CD4-positive, alpha-beta T cell (primary cell): ENCODE measurements at regions not wholly inside any gene's neighbourhood (a gene's known extent, or its start where the extent isn't known, plus 50 kb on each side); places are given as distances from the start of the nearest gene placed in this dataset.

Source experiments
- ATAC-seq: fragments of 200-7000 bp; cut with Tn5 transposase; one replicate; pipeline ENCODE4 v1.10.0; 2022; ENCODE audit warnings: mild to moderate bottlenecking; ENCODE audit not compliant: poor library complexity
- CTCF ChIA-PET: fragments of 350-600 bp; sonication (Branson Sonifier 250); formaldehyde crosslinking; loops from one replicate; lab custom pipeline; 2021; ENCODE audit warnings: antibody characterized with exemption, inconsistent platforms; lab: Charles Lee
- POLR2A ChIA-PET: fragments of 350-600 bp; sonication (Branson Sonifier 250); formaldehyde crosslinking; loops from one replicate; lab custom pipeline; 2021; ENCODE audit warnings: antibody characterized with exemption, inconsistent platforms; lab: Charles Lee
- DNase-seq, 14 experiments: peaks; one replicate each; pipeline ENCODE4 v3.0.0-alpha.2; 2013 to 2020; ENCODE audit warnings: mixed read lengths in 2 of 14
- H3K27ac ChIP-seq, 2 donors: one replicate each; pipeline versions ENCODE4 v1.5.1 to v1.7.0; 2013; ENCODE audit warnings: low read length in 2 of 2, low read depth in 1 of 2, mild to moderate bottlenecking in 1 of 2
- H3K27me3 ChIP-seq, 2 experiments: 1 replicate in 1 of 2; 2 replicates in 1 of 2; pipeline versions ENCODE4 v1.6.1 to v1.7.0; 2013; ENCODE audit warnings: low read length in 2 of 2, control low read depth in 1 of 2, mild to moderate bottlenecking in 1 of 2, moderate library complexity in 1 of 2; ENCODE audit not compliant: insufficient read depth in 2 of 2, control insufficient read depth in 1 of 2
- H3K36me3 ChIP-seq: one replicate; pipeline ENCODE4 v1.6.1; 2013; ENCODE audit warnings: low read length, control low read depth; ENCODE audit not compliant: insufficient read depth
- H3K4me1 ChIP-seq: one replicate; pipeline ENCODE4 v1.6.1; 2013; ENCODE audit warnings: low read length, control low read depth; ENCODE audit not compliant: insufficient read depth
- H3K4me3 ChIP-seq: one replicate; pipeline ENCODE4 v1.5.1; 2013; ENCODE audit warnings: mild to moderate bottlenecking, low read length, moderate library complexity
- H3K9me3 ChIP-seq, 2 experiments: 1 replicate in 1 of 2; 2 replicates in 1 of 2; pipeline versions ENCODE4 v1.6.1 to v1.7.0; 2013; ENCODE audit warnings: low read length in 2 of 2, mild to moderate bottlenecking in 2 of 2, control low read depth in 1 of 2, moderate library complexity in 1 of 2; ENCODE audit not compliant: control insufficient read depth in 1 of 2, insufficient read depth in 1 of 2
- H3K27ac Mint-ChIP-seq: one replicate; pipeline ENCODE4 v1.8.0; 2020; ENCODE audit warnings: mixed read lengths
- H3K27me3 Mint-ChIP-seq: one replicate; pipeline ENCODE4 v1.8.0; 2021; ENCODE audit warnings: mixed read lengths
- H3K36me3 Mint-ChIP-seq: one replicate; pipeline ENCODE4 v1.8.0; 2021; ENCODE audit warnings: low read depth, mixed read lengths
- H3K4me1 Mint-ChIP-seq: one replicate; pipeline ENCODE4 v1.8.0; 2021; ENCODE audit warnings: low read depth, mixed read lengths
- H3K4me3 Mint-ChIP-seq: one replicate; pipeline ENCODE4 v1.8.0; 2020; ENCODE audit warnings: mild to moderate bottlenecking, mixed read lengths
- H3K9me3 Mint-ChIP-seq: one replicate; pipeline ENCODE4 v1.8.0; 2020; ENCODE audit warnings: mixed read lengths
- intact Hi-C, 2 experiments: fragments of 100-400 bp; cut with DNase I in 1 of 2; cut with micrococcal nuclease in 1 of 2; formaldehyde crosslinking; loops; one replicate each; pipeline versions ENCODE4 v1.15.1 to v1.9.0; 2023 to 2025; cut with DNase I, micrococcal nuclease
- TF ChIP-seq, protein P1 (sequence below): fragments of 200-600 bp; IDR thresholded peaks from one replicate; pipeline ENCODE4 v1.8.0; 2022; ENCODE audit warnings: antibody characterized with exemption, mild to moderate bottlenecking

DNA sequence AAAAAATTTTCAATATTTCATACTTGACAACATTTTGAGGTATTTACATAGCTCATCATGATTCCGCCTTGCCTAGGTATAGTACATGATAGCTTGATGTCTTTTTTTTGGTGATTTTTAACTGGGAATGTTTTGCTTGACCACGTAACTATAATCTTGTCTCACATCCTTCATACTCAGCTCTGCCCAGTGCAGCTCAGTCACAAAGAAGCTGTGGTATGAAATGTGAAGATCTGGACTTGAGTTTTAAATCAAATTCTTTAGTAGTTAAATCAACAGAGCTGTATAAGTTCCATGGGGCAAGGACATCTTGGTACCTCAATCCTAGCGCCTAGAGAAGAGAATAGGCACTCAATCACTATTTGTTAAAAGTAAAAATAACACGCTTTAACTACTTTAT, 276.3 kb upstream of the DKK2 start:
- Mint-ChIP-seq H3K27ac (no peak overlapping the region), H3K4me3 (no peak overlapping the region), H3K36me3 (no peaks in the 10 kb centered on the region), H3K27me3 (no peaks in the 10 kb centered on the region), H3K4me1 (no peaks in the 10 kb centered on the region), H3K9me3 (peaks cover 2% of the 10 kb centered on the region)
- Histone ChIP-seq H3K4me3 (no peak overlapping the region), H3K4me1 (no peaks in the 10 kb centered on the region), H3K9me3 (no peaks in the 10 kb centered on the region), H3K27ac (no peak overlapping the region), H3K36me3 (no peaks in the 10 kb centered on the region), H3K27me3 (no peaks in the 10 kb centered on the region)
- ChIA-PET POLR2A (no interaction called here), CTCF (no interaction called here)
- intact Hi-C loops: no loop called here
- TF ChIP-seq, protein P1, sequence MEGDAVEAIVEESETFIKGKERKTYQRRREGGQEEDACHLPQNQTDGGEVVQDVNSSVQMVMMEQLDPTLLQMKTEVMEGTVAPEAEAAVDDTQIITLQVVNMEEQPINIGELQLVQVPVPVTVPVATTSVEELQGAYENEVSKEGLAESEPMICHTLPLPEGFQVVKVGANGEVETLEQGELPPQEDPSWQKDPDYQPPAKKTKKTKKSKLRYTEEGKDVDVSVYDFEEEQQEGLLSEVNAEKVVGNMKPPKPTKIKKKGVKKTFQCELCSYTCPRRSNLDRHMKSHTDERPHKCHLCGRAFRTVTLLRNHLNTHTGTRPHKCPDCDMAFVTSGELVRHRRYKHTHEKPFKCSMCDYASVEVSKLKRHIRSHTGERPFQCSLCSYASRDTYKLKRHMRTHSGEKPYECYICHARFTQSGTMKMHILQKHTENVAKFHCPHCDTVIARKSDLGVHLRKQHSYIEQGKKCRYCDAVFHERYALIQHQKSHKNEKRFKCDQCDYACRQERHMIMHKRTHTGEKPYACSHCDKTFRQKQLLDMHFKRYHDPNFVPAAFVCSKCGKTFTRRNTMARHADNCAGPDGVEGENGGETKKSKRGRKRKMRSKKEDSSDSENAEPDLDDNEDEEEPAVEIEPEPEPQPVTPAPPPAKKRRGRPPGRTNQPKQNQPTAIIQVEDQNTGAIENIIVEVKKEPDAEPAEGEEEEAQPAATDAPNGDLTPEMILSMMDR: no peak
- no peak for DNase-seq
- no peak for ATAC-seq

DNA sequence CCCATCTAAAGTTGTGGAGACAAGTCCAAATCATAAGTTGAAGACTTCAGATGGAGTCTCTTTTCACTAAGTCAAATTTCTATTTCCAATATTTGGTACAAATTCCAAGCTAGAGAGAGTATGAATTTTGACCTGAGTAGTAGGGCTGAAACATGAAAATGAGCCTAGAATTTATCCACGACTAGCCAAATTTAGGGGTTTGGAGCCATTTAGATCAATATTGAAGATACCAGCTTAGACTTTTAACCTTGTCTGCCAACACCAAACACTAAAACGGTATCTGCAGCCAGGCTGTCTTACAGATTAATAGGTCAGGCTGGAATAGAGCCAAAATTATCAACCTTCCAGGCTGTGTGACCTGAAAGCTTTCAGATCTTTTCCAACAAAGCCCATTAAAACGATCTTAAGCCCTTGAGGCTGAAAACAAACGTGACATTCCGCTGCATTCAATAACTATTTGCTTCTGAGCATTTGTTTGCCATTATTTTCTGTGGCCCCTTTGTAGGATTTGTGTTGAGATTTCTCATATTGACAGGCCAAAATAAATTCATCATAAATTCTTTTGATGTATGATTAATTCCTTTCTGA, 268.7 kb upstream of the DKK2 start:
- POLR2A ChIA-PET: no interaction called here
- intact Hi-C loops: no loop called here
- no peak overlapping the region for H3K4me3 ChIP-seq

DNA sequence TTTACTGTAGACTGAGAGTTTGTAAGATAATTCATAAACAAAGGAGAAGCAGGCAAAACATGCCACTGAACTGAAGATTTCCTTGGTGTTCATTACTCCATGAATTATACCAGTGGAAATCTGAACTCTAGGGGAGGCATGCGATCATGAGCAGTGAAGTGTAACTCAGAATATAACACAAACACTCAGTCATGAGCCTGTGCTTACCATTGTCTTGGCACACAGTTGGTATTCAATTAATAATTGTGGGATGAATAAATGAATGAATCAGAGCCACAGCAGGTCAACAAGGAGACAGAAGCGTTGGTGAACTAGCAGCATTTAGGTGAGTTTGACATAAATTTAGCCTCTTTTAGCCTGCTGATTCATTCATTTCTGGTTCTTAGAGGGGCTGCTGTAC, 263.5 kb upstream of the DKK2 start:
- no peaks in the 10 kb centered on the region for H3K4me1 ChIP-seq
- ATAC-seq (no peak), DNase-seq (no peak)
- intact Hi-C loops: no loop called here
- H3K4me3 Mint-ChIP-seq: no peak overlapping the region
- no peak overlapping the region for H3K4me3 ChIP-seq
- no peak overlapping the region for H3K27ac Mint-ChIP-seq
- H3K27me3 Mint-ChIP-seq: no peaks in the 10 kb centered on the region
- TF ChIP-seq, protein P1: no peak
- H3K9me3 Mint-ChIP-seq: no peaks in the 10 kb centered on the region
- no peaks in the 10 kb centered on the region for H3K9me3 ChIP-seq
- POLR2A ChIA-PET: no interaction called here
- H3K36me3 ChIP-seq: no peaks in the 10 kb centered on the region
- CTCF ChIA-PET: no interaction called here
- no peak overlapping the region for H3K27ac ChIP-seq
- no peaks in the 10 kb centered on the region for H3K4me1 Mint-ChIP-seq
- H3K36me3 Mint-ChIP-seq: no peaks in the 10 kb centered on the region
- H3K27me3 ChIP-seq: no peaks in the 10 kb centered on the region

More for the DNA sequence above, 268.7 kb upstream of the DKK2 start:
- H3K4me1 ChIP-seq: no peaks in the 10 kb centered on the region
- no peaks in the 10 kb centered on the region for H3K27me3 ChIP-seq
- Mint-ChIP-seq H3K36me3 (no peaks in the 10 kb centered on the region), H3K4me1 (no peaks in the 10 kb centered on the region), H3K9me3 (no peaks in the 10 kb centered on the region), H3K4me3 (no peak overlapping the region), H3K27me3 (no peaks in the 10 kb centered on the region), H3K27ac (no peak overlapping the region)
- H3K9me3 ChIP-seq: no peaks in the 10 kb centered on the region
- CTCF ChIA-PET: no interaction called here
- DNase-seq (no peak), ATAC-seq (no peak)
- no peaks in the 10 kb centered on the region for H3K36me3 ChIP-seq
- TF ChIP-seq, protein P1: no peak
- no peak overlapping the region for H3K27ac ChIP-seq
